ENCODE measurements at regions not wholly inside any gene's neighbourhood (a gene's known extent, or its start where the extent isn't known, plus 50 kb on each side); places are given as distances from the start of the nearest gene placed in this dataset.
"Not testable (repeated sequence)": the region's sequence is repeated elsewhere in the genome, so short reads cannot be mapped to it uniquely, and the experiment has no call there.

DNA sequence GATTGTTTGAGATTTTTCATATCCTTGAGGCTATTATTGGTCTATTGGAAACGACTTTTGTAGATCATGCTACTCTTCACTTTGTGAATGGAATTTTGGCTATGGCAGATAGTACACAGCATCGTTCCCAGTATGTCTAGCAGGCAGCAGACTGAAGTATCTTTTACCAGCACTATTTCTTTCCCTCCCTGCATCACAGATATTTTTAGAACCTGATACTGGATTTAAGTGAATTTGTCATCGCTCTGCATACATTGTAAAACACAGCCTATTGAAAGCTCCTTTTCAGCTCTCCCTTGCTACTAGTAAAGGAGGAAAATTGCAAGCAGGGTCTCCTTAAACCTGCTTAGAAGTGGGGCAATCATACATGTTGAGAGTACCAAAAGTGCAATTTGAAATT lies 133.6 kb downstream of the LUZP4 start:
- ATAC-seq (no peak), DNase-seq (no peak)
- WGBS, 3 donors, result 33 to 51% (median 35%) methylated on average over 3 of the region's 3 CpGs
- no peaks in the 10 kb centered on the region for H3K4me1 ChIP-seq
- no peaks in the 10 kb centered on the region for H3K36me3 ChIP-seq (ENCODE audit: insufficient read depth in 1 of 2, low read depth in 1 of 2)
- no peak overlapping the region for H3K27ac ChIP-seq
- H3K9me3 ChIP-seq, result no peaks in the 10 kb centered on the region
- H3K27me3 ChIP-seq (ENCODE audit: insufficient read depth in 3 of 3, low read length in 2 of 3), result peaks cover 0 to 58% (median 0%) of the 10 kb centered on the region in 3 donors
- no peak overlapping the region for H3K4me3 ChIP-seq
- intact Hi-C loops (cut with DNase I), result no loop called here
- TF ChIP-seq, protein P1, sequence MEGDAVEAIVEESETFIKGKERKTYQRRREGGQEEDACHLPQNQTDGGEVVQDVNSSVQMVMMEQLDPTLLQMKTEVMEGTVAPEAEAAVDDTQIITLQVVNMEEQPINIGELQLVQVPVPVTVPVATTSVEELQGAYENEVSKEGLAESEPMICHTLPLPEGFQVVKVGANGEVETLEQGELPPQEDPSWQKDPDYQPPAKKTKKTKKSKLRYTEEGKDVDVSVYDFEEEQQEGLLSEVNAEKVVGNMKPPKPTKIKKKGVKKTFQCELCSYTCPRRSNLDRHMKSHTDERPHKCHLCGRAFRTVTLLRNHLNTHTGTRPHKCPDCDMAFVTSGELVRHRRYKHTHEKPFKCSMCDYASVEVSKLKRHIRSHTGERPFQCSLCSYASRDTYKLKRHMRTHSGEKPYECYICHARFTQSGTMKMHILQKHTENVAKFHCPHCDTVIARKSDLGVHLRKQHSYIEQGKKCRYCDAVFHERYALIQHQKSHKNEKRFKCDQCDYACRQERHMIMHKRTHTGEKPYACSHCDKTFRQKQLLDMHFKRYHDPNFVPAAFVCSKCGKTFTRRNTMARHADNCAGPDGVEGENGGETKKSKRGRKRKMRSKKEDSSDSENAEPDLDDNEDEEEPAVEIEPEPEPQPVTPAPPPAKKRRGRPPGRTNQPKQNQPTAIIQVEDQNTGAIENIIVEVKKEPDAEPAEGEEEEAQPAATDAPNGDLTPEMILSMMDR (IDR thresholded peaks at IDR 0.05), result no peak

DNA sequence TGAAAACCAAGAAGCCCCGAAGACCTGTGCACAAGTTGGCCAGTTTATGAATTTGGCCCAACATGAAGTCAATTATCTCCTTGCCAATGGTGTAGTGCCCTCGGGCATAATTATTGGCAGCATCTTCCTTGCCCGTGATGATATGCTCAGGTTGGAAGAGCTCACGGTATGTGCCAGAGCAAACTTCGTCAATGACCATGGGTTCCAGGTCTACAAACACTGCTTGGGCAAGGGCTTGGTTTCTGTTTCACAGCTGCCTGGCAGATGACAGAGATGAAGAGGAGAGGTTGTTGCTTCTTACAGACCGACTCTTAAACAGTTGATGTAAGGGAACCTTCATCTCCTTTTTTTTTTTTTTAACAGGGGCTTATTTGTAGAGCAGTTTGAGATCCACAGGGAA lies 135.6 kb upstream of the PLS3 start:
- 72 to 86% (median 80%) methylated on average over 6 of the region's 6 CpGs for WGBS, 3 donors
- ATAC-seq (no peak), DNase-seq (no peak)
- peaks cover 0 to 52% (median 0%) of the 10 kb centered on the region in 3 donors for H3K27me3 ChIP-seq (ENCODE audit: insufficient read depth in 3 of 3, low read length in 2 of 3)
- H3K27ac ChIP-seq, result no peak overlapping the region
- no peak overlapping the region for H3K4me3 ChIP-seq
- H3K9me3 ChIP-seq, result no peaks in the 10 kb centered on the region
- no peaks in the 10 kb centered on the region for H3K4me1 ChIP-seq
- TF ChIP-seq, protein P1 (IDR thresholded peaks at IDR 0.05), result no peak
- no peaks in the 10 kb centered on the region for H3K36me3 ChIP-seq (ENCODE audit: insufficient read depth in 1 of 2, low read depth in 1 of 2)
- intact Hi-C loops (cut with DNase I), result no loop called here

DNA sequence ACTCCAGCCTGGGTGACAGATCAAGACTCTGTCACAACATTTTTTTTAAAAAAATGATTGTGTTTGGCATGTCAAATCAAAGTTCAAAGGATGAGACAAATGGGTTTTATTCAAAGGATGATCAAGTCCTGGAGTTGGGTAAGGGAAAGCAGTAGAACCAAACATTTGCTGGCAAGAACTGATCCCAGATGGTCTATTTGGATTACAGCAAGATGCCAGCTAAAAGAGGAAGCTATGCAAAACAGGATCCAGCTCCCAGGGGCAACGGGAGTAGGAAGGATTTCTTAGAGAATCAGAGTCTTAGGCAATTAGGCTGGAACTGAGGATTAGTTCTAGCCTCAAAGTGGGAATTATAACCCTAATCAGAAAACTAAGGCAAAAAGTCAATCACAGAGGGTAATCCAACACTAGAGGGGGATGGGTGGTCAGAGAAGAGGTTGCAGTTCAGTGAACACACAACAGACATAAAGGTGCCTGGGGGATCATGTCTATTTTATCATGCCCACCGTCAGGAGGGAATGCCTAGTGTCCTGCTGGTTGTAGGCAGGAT lies 133.0 kb upstream of the PLS3 start:
- TF ChIP-seq, protein P1 (IDR thresholded peaks at IDR 0.05), result no peak
- Histone ChIP-seq H3K27ac (no peak overlapping the region), H3K27me3 (ENCODE audit: insufficient read depth in 3 of 3, low read length in 2 of 3) (peaks cover 0 to 51% (median 0%) of the 10 kb centered on the region in 3 donors), H3K4me3 (no peak overlapping the region), H3K9me3 (no peaks in the 10 kb centered on the region), H3K4me1 (no peaks in the 10 kb centered on the region), H3K36me3 (ENCODE audit: insufficient read depth in 1 of 2, low read depth in 1 of 2) (no peaks in the 10 kb centered on the region)
- WGBS, 3 donors, result 21 to 28% (median 23%) methylated on average over 2 of the region's 2 CpGs
- no peak for ATAC-seq
- intact Hi-C loops (cut with DNase I), result no loop called here
- no peak for DNase-seq

DNA sequence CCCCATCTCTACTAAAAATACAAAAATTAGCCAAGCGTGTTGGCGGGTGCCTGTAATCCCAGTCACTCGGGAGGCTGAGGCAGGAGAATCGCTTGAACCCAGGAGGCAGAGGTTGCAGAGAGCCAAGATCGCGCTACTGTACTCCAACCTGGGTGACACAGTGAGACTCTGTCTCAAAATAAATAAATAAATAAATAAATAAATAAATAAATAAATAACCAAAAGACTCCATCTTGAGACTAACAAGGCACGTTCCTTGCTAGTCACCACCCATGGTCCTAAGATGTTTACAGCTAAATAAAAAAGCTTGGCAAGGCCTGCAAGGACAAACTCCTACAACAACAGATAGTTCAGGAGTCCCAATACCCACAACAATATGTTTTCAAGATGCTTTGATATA lies 126.1 kb upstream of the PLS3 start:
- H3K4me1 ChIP-seq; ATAC-seq; intact Hi-C loops (cut with DNase I); H3K36me3 ChIP-seq (ENCODE audit: insufficient read depth in 1 of 2, low read depth in 1 of 2); H3K9me3 ChIP-seq; H3K27ac ChIP-seq; H3K4me3 ChIP-seq; DNase-seq: not testable (repeated sequence)
- peaks cover 0 to 21% (median 0%) of the 10 kb centered on the region in 3 donors for H3K27me3 ChIP-seq (ENCODE audit: insufficient read depth in 3 of 3, low read length in 2 of 3)
- WGBS, 3 donors, result 90 to 99% (median 97%) methylated on average over 5 to 7 of the region's 7 CpGs

DNA sequence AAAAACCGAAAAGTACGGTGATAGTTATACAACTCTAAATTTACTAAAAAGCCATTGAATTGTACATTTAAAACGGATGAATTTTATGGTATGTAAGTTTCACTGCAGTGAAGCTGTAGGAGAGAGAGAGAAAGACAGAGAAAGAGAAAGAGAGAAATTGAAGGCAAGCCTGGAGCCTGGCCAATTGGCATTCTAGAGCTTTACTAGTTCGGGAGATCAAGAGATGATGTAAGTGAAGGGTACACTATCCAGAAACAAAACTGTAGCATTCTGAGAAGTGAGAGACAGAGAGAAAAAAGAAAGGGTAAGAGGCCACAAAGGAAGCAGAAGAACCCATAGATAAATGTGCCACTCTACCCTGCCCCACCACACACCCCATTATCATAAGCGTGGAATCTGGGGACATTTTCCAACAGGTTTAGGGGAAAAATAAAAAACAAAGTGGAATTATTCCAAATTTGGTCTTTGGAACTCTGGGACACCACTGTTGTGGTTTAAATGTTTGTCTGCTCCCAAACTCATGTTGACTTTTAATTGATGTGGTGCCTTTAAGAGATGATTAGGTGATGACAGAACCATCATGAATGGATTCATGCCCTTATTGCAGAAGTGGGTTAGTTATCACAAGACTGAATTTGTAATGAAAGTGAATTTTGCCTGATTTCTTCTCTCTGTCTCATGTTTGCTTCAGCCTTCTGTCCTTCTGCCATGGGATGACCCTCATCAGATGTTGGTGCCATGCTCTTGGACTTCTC lies 123.0 kb upstream of the PLS3 start:
- no peak overlapping the region for H3K4me3 ChIP-seq
- peaks cover 0 to 10% (median 0%) of the 10 kb centered on the region in 3 donors for H3K27me3 ChIP-seq (ENCODE audit: insufficient read depth in 3 of 3, low read length in 2 of 3)
- no peak for DNase-seq
- 70 to 77% (median 71%) methylated on average over 5 of the region's 5 CpGs for WGBS, 3 donors
- intact Hi-C loops (cut with DNase I), result no loop called here
- H3K4me1 ChIP-seq, result no peaks in the 10 kb centered on the region
- no peak overlapping the region for H3K27ac ChIP-seq
- TF ChIP-seq, protein P1 (IDR thresholded peaks at IDR 0.05), result no peak
- no peaks in the 10 kb centered on the region for H3K36me3 ChIP-seq (ENCODE audit: insufficient read depth in 1 of 2, low read depth in 1 of 2)
- H3K9me3 ChIP-seq, result no peaks in the 10 kb centered on the region
- no peak for ATAC-seq

Data from psoas muscle (tissue), 7 donors.